HepG2 (cell line): ENCODE measurements at regions not wholly inside any gene's neighbourhood (a gene's known extent, or its start where the extent isn't known, plus 50 kb on each side); places are given as distances from the start of the nearest gene placed in this dataset.

Experiments
- AHDC1 ChIP-seq: sonication (generic); formaldehyde crosslinking; IDR thresholded peaks from 2 replicates; pipeline ENCODE4 v1.5.1; 2020; ENCODE audit warnings: mild to moderate bottlenecking, missing genetic modification reagents, borderline replicate concordance
- ERF ChIP-seq: IDR thresholded peaks from 2 replicates; pipeline ENCODE4 v1.6.1; 2018; ENCODE audit warnings: missing biosample characterization, missing genetic modification reagents
- FOSL2 ChIP-seq: sonication (generic); formaldehyde crosslinking; IDR thresholded peaks from 2 replicates; pipeline ENCODE4 v1.4.0; 2020; ENCODE audit warnings: missing genetic modification reagents
- FOXO1 ChIP-seq: sonication (generic); formaldehyde crosslinking; IDR thresholded peaks from 2 replicates; pipeline ENCODE4 v1.4.0; 2020; ENCODE audit warnings: missing genetic modification reagents
- MED1 ChIP-seq: sonication (generic); formaldehyde crosslinking; IDR thresholded peaks from 2 replicates; pipeline ENCODE4 v1.4.0; 2020; ENCODE audit warnings: missing genetic modification reagents
- MIER3 ChIP-seq: IDR thresholded peaks from 2 replicates; pipeline ENCODE4 v1.6.1; 2016; ENCODE audit warnings: missing compliant biosample characterization, borderline replicate concordance
- MYC ChIP-seq: sonication (generic); formaldehyde crosslinking; IDR thresholded peaks from 2 replicates; pipeline ENCODE4 v1.9.0; 2021; ENCODE audit warnings: missing genetic modification reagents, borderline replicate concordance
- NR2C2 ChIP-seq: sonication (generic); formaldehyde crosslinking; IDR thresholded peaks from 2 replicates; pipeline ENCODE4 v1.4.0; 2020; ENCODE audit warnings: missing genetic modification reagents, mild to moderate bottlenecking, moderate library complexity, borderline replicate concordance
- RXRA ChIP-seq: sonication (generic); formaldehyde crosslinking; IDR thresholded peaks from 2 replicates; pipeline ENCODE4 v1.5.1; 2020; ENCODE audit warnings: missing genetic modification reagents
- SALL1 ChIP-seq: sonication (generic); formaldehyde crosslinking; IDR thresholded peaks from 2 replicates; pipeline ENCODE4 v1.8.0; 2022; ENCODE audit warnings: mild to moderate bottlenecking, missing genetic modification reagents
- SMC3 ChIP-seq: IDR thresholded peaks from 2 replicates; pipeline ENCODE4 v1.6.1; 2011; ENCODE audit warnings: low read length, improper control_type of control experiment
- STAT6 ChIP-seq: sonication (generic); formaldehyde crosslinking; IDR thresholded peaks from 2 replicates; pipeline ENCODE4 v1.4.0; 2020; ENCODE audit warnings: missing genetic modification reagents, mild to moderate bottlenecking, borderline replicate concordance
- ZFP90 ChIP-seq: sonication (generic); formaldehyde crosslinking; IDR thresholded peaks from 2 replicates; pipeline ENCODE4 v1.8.0; 2022; ENCODE audit warnings: missing genetic modification reagents, mild to moderate bottlenecking, inconsistent platforms, borderline replicate concordance
- ZNF292 ChIP-seq: sonication (generic); formaldehyde crosslinking; IDR thresholded peaks from 2 replicates; pipeline ENCODE4 v1.8.1; 2022; ENCODE audit warnings: mild to moderate bottlenecking, low read depth, missing genetic modification reagents, borderline replicate concordance
- ZNF331 ChIP-seq: sonication (generic); formaldehyde crosslinking; IDR thresholded peaks from 2 replicates; pipeline ENCODE4 v1.4.0; 2020; ENCODE audit warnings: missing genetic modification reagents
- ZNF343 ChIP-seq: sonication (generic); formaldehyde crosslinking; IDR thresholded peaks from 2 replicates; pipeline ENCODE4 v1.4.0; 2020; ENCODE audit warnings: mild to moderate bottlenecking, missing genetic modification reagents
- ZNF441 ChIP-seq: sonication (generic); formaldehyde crosslinking; IDR thresholded peaks from 2 replicates; pipeline ENCODE4 v1.7.0; 2021; ENCODE audit warnings: missing genetic modification reagents, borderline replicate concordance
- ZSCAN21 ChIP-seq: sonication (generic); formaldehyde crosslinking; IDR thresholded peaks from 2 replicates; pipeline ENCODE4 v1.8.0; 2022; ENCODE audit warnings: mild to moderate bottlenecking, missing genetic modification reagents, moderate library complexity, borderline replicate concordance
- TF ChIP-seq, protein P1 (sequence below): IDR thresholded peaks from 2 replicates; pipeline ENCODE4 v1.6.1; 2016; ENCODE audit warnings: missing compliant biosample characterization, missing genetic modification reagents, borderline replicate concordance
- TF ChIP-seq, protein P2 (sequence below): IDR thresholded peaks from 2 replicates; pipeline ENCODE4 v1.6.1; 2016

GRCh38 chr1:207241164-207241934 is 80.1 kb upstream of the CD55 start (continued):
- TF ChIP-seq AHDC1 (CRISPR knock-in tag) (peak; percentile 62; the same call in 1 of the 2 replicates), ZNF441 (CRISPR knock-in tag) (peak; percentile 27; the same call in 1 of the 2 replicates), RXRA (CRISPR knock-in tag) (peak; percentile 85), SMC3 (peak; percentile 14; the same call in 1 of the 2 replicates), FOSL2 (CRISPR knock-in tag) (peak; percentile 70), MED1 (peak; percentile 72), ZSCAN21 (CRISPR knock-in tag) (peak; percentile 50; the same call in 1 of the 2 replicates), ZNF343 (no peak), ERF (CRISPR knock-in tag) (peak; percentile 30; the same call in 1 of the 2 replicates), ZNF292 (CRISPR knock-in tag) (peak; percentile 78; the same call in 1 of the 2 replicates), ZNF331 (CRISPR knock-in tag) (peak; percentile 65), MYC (CRISPR knock-in tag) (peak; percentile 54; the same call in 1 of the 2 replicates), STAT6 (CRISPR knock-in tag) (peak; percentile 76; the same call in 1 of the 2 replicates), ZFP90 (CRISPR knock-in tag) (no peak), NR2C2 (CRISPR knock-in tag) (peak; percentile 53; the same call in 1 of the 2 replicates), MIER3 (CRISPR knock-in tag) (peak; percentile 75; the same call in 1 of the 2 replicates), FOXO1 (CRISPR knock-in tag) (peak; percentile 85), SALL1 (CRISPR knock-in tag) (peak; percentile 90)
- TF ChIP-seq, protein P1, sequence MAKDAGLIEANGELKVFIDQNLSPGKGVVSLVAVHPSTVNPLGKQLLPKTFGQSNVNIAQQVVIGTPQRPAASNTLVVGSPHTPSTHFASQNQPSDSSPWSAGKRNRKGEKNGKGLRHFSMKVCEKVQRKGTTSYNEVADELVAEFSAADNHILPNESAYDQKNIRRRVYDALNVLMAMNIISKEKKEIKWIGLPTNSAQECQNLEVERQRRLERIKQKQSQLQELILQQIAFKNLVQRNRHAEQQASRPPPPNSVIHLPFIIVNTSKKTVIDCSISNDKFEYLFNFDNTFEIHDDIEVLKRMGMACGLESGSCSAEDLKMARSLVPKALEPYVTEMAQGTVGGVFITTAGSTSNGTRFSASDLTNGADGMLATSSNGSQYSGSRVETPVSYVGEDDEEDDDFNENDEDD (CRISPR knock-in tag) = peak; percentile 44; the same call in 1 of the 2 replicates
- TF ChIP-seq, protein P2, sequence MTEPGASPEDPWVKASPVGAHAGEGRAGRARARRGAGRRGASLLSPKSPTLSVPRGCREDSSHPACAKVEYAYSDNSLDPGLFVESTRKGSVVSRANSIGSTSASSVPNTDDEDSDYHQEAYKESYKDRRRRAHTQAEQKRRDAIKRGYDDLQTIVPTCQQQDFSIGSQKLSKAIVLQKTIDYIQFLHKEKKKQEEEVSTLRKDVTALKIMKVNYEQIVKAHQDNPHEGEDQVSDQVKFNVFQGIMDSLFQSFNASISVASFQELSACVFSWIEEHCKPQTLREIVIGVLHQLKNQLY (CRISPR knock-in tag) = peak; percentile 88
